Astrocyte (in vitro differentiated cells and primary cell): ENCODE measurements at regions not wholly inside any gene's neighbourhood (a gene's known extent, or its start where the extent isn't known, plus 50 kb on each side); places are given as distances from the start of the nearest gene placed in this dataset.

Experiments
- DNase-seq: peaks from one replicate; pipeline ENCODE4 v3.0.0-alpha.2; 2010; ENCODE audit warnings: low read depth
- FAIRE-seq: peaks from 2 replicates; lab custom pipeline; 2011; peaks lifted over from hg19 to GRCh38; lab: Jason Lieb, UNC
- H2AFZ ChIP-seq: 2 replicates; pipeline ENCODE4 v1.6.0; 2012; ENCODE audit warnings: low read depth, low read length, inconsistent platforms
- H3K27ac ChIP-seq: 2 replicates; pipeline ENCODE4 v1.5.1; 2011; ENCODE audit warnings: low read depth, low read length, inconsistent platforms
- H3K27me3 ChIP-seq: 2 replicates; pipeline ENCODE4 v1.6.0; 2011; ENCODE audit warnings: low read length, inconsistent platforms; ENCODE audit not compliant: insufficient read depth
- H3K36me3 ChIP-seq: 2 replicates; pipeline ENCODE4 v1.5.1; 2011; ENCODE audit warnings: low read length, inconsistent platforms; ENCODE audit not compliant: insufficient read depth
- H3K4me1 ChIP-seq: 2 replicates; pipeline ENCODE4 v1.5.1; 2011; ENCODE audit warnings: low read length, inconsistent platforms; ENCODE audit not compliant: insufficient read depth
- H3K4me2 ChIP-seq: 2 replicates; pipeline ENCODE4 v1.6.0; 2012; ENCODE audit warnings: low read length, inconsistent platforms
- H3K4me3 ChIP-seq: 2 replicates; pipeline ENCODE4 v1.5.1; 2011; ENCODE audit warnings: low read depth, mild to moderate bottlenecking, low read length, inconsistent platforms; ENCODE audit not compliant: insufficient read depth
- H3K79me2 ChIP-seq: 2 replicates; pipeline ENCODE4 v1.6.0; 2012; ENCODE audit warnings: mild to moderate bottlenecking, low read length, inconsistent platforms; ENCODE audit not compliant: insufficient read depth
- H3K9ac ChIP-seq: 2 replicates; pipeline ENCODE4 v1.6.0; 2012; ENCODE audit warnings: mild to moderate bottlenecking, low read length, inconsistent platforms
- H3K9me3 ChIP-seq: 2 replicates; pipeline ENCODE4 v1.5.1; 2012; ENCODE audit warnings: low read depth, mild to moderate bottlenecking, low read length, inconsistent platforms; ENCODE audit not compliant: insufficient read depth
- H4K20me1 ChIP-seq: 2 replicates; pipeline ENCODE4 v1.6.0; 2012; ENCODE audit warnings: low read length, inconsistent platforms; ENCODE audit not compliant: insufficient read depth
- H3K27ac Mint-ChIP-seq: one replicate; pipeline ENCODE4 v1.8.0; 2021; ENCODE audit warnings: mild to moderate bottlenecking, mixed read lengths; ENCODE audit not compliant: unreplicated experiment
- H3K27me3 Mint-ChIP-seq: one replicate; pipeline ENCODE4 v1.8.0; 2021; ENCODE audit warnings: low read depth, mixed read lengths; ENCODE audit not compliant: unreplicated experiment
- H3K36me3 Mint-ChIP-seq: one replicate; pipeline ENCODE4 v1.8.0; 2021; ENCODE audit warnings: low read depth, mixed read lengths; ENCODE audit not compliant: unreplicated experiment
- H3K4me1 Mint-ChIP-seq: one replicate; pipeline ENCODE4 v1.8.0; 2021; ENCODE audit warnings: low read depth, mixed read lengths; ENCODE audit not compliant: unreplicated experiment
- H3K4me3 Mint-ChIP-seq: one replicate; pipeline ENCODE4 v1.8.0; 2021; ENCODE audit warnings: mild to moderate bottlenecking, moderate library complexity, mixed read lengths; ENCODE audit not compliant: unreplicated experiment
- H3K9me3 Mint-ChIP-seq: one replicate; pipeline ENCODE4 v1.8.0; 2021; ENCODE audit warnings: mild to moderate bottlenecking, mixed read lengths; ENCODE audit not compliant: unreplicated experiment
- EZH2 ChIP-seq: IDR thresholded peaks from 2 replicates; pipeline ENCODE4 v1.6.1; 2012; ENCODE audit warnings: mild to moderate bottlenecking, low read length, inconsistent platforms; ENCODE audit not compliant: insufficient read depth
- TF ChIP-seq, protein P1 (sequence below): IDR thresholded peaks from 2 replicates; pipeline ENCODE4 v1.5.1; 2011; ENCODE audit warnings: low read depth, mild to moderate bottlenecking, inconsistent platforms, low read length, moderate library complexity; ENCODE audit not compliant: insufficient read depth

DNA sequence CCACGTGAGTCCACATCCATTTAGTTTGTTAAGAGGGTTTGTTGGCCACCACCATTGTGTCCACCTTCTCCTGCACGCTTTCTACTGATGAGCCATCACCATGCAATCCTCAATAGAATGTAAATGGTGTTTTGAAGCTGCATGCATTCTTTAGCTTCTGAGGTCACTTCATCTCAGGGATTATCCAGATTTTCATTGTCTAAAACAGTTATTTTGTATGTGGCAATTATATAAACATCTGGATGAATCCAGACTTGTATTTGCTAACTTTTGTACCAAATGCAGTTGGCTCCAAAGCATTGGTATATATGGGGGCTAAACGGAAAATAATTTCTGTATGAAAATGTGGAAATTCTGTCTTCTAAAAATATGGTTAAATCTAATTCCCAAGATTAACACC is 231.2 kb upstream of the ARID1B start:
- no peak for TF ChIP-seq EZH2
- TF ChIP-seq, protein P1, sequence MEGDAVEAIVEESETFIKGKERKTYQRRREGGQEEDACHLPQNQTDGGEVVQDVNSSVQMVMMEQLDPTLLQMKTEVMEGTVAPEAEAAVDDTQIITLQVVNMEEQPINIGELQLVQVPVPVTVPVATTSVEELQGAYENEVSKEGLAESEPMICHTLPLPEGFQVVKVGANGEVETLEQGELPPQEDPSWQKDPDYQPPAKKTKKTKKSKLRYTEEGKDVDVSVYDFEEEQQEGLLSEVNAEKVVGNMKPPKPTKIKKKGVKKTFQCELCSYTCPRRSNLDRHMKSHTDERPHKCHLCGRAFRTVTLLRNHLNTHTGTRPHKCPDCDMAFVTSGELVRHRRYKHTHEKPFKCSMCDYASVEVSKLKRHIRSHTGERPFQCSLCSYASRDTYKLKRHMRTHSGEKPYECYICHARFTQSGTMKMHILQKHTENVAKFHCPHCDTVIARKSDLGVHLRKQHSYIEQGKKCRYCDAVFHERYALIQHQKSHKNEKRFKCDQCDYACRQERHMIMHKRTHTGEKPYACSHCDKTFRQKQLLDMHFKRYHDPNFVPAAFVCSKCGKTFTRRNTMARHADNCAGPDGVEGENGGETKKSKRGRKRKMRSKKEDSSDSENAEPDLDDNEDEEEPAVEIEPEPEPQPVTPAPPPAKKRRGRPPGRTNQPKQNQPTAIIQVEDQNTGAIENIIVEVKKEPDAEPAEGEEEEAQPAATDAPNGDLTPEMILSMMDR = no peak
- peaks cover 21% of the 10 kb centered on the region for H3K27me3 Mint-ChIP-seq
- no peak for DNase-seq

DNA sequence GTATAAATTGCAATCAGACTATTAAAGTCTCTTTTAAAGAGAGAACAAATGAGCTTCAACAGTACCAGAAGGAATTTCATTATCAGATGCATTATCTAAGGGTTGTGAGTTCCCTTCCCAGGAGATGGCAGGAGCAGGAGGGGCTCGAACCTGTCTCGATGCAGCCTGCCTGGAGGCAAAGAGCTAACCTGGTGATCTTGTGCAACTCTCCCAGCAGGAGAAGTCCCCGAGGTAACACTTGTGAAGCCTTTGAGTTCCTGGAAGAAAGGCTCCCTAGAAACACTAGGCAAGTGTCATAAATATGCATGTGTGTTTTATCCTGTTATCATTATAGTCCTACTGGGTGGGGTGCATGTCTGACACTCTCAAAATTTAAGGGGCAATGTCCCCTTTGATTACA is 232.2 kb upstream of the ARID1B start:
- Mint-ChIP-seq H3K36me3 (no peaks in the 10 kb centered on the region), H3K27me3 (peaks cover 13% of the 10 kb centered on the region), H3K4me1 (no peaks in the 10 kb centered on the region), H3K4me3 (no peak overlapping the region), H3K9me3 (peaks cover 7% of the 10 kb centered on the region), H3K27ac (no peak overlapping the region)
- Histone ChIP-seq H3K27me3 (no peaks in the 10 kb centered on the region), H3K36me3 (no peaks in the 10 kb centered on the region), H3K4me3 (no peak overlapping the region), H3K4me1 (no peaks in the 10 kb centered on the region), H3K4me2 (no peak overlapping the region), H2AFZ (no peak overlapping the region), H3K9me3 (peaks cover 4% of the 10 kb centered on the region), H4K20me1 (no peaks in the 10 kb centered on the region), H3K9ac (no peak overlapping the region), H3K79me2 (no peaks in the 10 kb centered on the region), H3K27ac (no peak overlapping the region)
- FAIRE-seq (no peak), DNase-seq (no peak)
- TF ChIP-seq, protein P1 = no peak
- TF ChIP-seq EZH2 = no peak

More for the DNA sequence above, 231.2 kb upstream of the ARID1B start:
- Histone ChIP-seq H3K79me2 (no peaks in the 10 kb centered on the region), H3K27me3 (no peaks in the 10 kb centered on the region), H4K20me1 (no peaks in the 10 kb centered on the region), H3K4me2 (no peak overlapping the region), H3K36me3 (no peaks in the 10 kb centered on the region), H3K4me1 (no peaks in the 10 kb centered on the region), H2AFZ (no peak overlapping the region), H3K9me3 (peaks cover 4% of the 10 kb centered on the region), H3K9ac (no peak overlapping the region), H3K4me3 (no peak overlapping the region), H3K27ac (no peak overlapping the region)
- H3K27ac Mint-ChIP-seq = no peak overlapping the region
- no peaks in the 10 kb centered on the region for H3K4me1 Mint-ChIP-seq
- no peaks in the 10 kb centered on the region for H3K36me3 Mint-ChIP-seq
- no peak for FAIRE-seq
- H3K9me3 Mint-ChIP-seq = peaks cover 7% of the 10 kb centered on the region
- H3K4me3 Mint-ChIP-seq = no peak overlapping the region

DNA sequence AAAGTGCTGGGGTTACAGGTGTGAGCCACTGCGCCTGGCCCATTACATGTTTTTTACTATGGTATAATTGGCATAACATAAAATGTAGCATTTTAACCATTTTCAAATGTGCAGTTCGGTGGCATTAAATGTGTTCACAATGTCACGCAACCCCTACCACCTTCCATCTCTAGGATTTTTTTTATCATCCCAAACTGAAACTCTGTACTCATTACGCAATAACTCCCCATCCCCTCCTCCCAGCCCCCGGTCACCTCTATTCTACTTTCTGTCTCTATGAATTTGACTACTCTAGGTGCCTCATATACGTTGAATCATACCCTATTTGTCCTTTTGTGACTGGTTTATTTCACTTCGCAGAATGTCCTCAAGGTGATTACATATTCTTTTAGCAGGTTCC is 233.1 kb upstream of the ARID1B start:
- Histone ChIP-seq H3K9ac (no peak overlapping the region), H2AFZ (no peak overlapping the region), H3K36me3 (no peaks in the 10 kb centered on the region), H3K9me3 (peaks cover 4% of the 10 kb centered on the region), H3K27me3 (no peaks in the 10 kb centered on the region), H3K4me1 (no peaks in the 10 kb centered on the region), H3K4me3 (no peak overlapping the region), H3K79me2 (no peaks in the 10 kb centered on the region), H4K20me1 (no peaks in the 10 kb centered on the region), H3K4me2 (no peak overlapping the region), H3K27ac (no peak overlapping the region)
- H3K9me3 Mint-ChIP-seq = peaks cover 7% of the 10 kb centered on the region
- H3K27ac Mint-ChIP-seq = no peak overlapping the region
- FAIRE-seq = no peak
- no peak for TF ChIP-seq EZH2
- TF ChIP-seq, protein P1 = no peak
- H3K27me3 Mint-ChIP-seq = peaks cover 9% of the 10 kb centered on the region
- no peak for DNase-seq
- no peak overlapping the region for H3K4me3 Mint-ChIP-seq
- H3K36me3 Mint-ChIP-seq = no peaks in the 10 kb centered on the region
- no peaks in the 10 kb centered on the region for H3K4me1 Mint-ChIP-seq
